Naive thymus-derived CD8-positive, alpha-beta T cell (primary cell): ENCODE measurements at regions not wholly inside any gene's neighbourhood (a gene's known extent, or its start where the extent isn't known, plus 50 kb on each side); places are given as distances from the start of the nearest gene placed in this dataset.
A peak's percentile ranks its signal among the peaks of the same experiment; 100 is the strongest.

Experiments
- ATAC-seq, 2 donors: fragments of 150-1000 bp; cut with Tn5 transposase in 1 of 2; sonication (Bioruptor Pico), chemical (Tn5 transposase) in 1 of 2; 1 replicate in 1 of 2; 2 replicates in 1 of 2; pipeline ENCODE4 v1.10.0; 2021; ENCODE audit warnings: mild to moderate bottlenecking in 2 of 2, moderate library complexity in 2 of 2
- POLR2A ChIA-PET: fragments of 350-600 bp; sonication (Branson Sonifier 250); formaldehyde crosslinking; loops from one replicate; lab custom pipeline; 2021; ENCODE audit warnings: antibody characterized with exemption; lab: Charles Lee
- DNase-seq, 10 donors: peaks; one replicate each; pipeline versions ENCODE4 v3.0.0 to v3.0.0-alpha.2; 2020 to 2022
- H3K27ac Mint-ChIP-seq, 10 donors: one replicate each; pipeline ENCODE4 v1.8.0; 2020 to 2022; ENCODE audit warnings: mild to moderate bottlenecking in 10 of 10, mixed read lengths in 10 of 10, moderate library complexity in 4 of 10, inconsistent platforms in 1 of 10
- H3K27me3 Mint-ChIP-seq, 5 donors: one replicate each; pipeline ENCODE4 v1.8.0; 2021 to 2022; ENCODE audit warnings: mixed read lengths in 5 of 5
- H3K36me3 Mint-ChIP-seq, 3 donors: one replicate each; pipeline ENCODE4 v1.8.0; 2020 to 2022; ENCODE audit warnings: mixed read lengths in 3 of 3, mild to moderate bottlenecking in 2 of 3, inconsistent platforms in 1 of 3
- H3K4me1 Mint-ChIP-seq, 4 donors: one replicate each; pipeline ENCODE4 v1.8.0; 2021 to 2022; ENCODE audit warnings: mixed read lengths in 4 of 4
- H3K4me3 Mint-ChIP-seq, 10 donors: one replicate each; pipeline ENCODE4 v1.8.0; 2020 to 2022; ENCODE audit warnings: mild to moderate bottlenecking in 10 of 10, mixed read lengths in 10 of 10, moderate library complexity in 6 of 10, inconsistent platforms in 1 of 10
- H3K9me3 Mint-ChIP-seq, 9 donors: one replicate each; pipeline ENCODE4 v1.8.0; 2020 to 2022; ENCODE audit warnings: mixed read lengths in 9 of 9, mild to moderate bottlenecking in 3 of 9, inconsistent platforms in 1 of 9, moderate library complexity in 1 of 9

DNA sequence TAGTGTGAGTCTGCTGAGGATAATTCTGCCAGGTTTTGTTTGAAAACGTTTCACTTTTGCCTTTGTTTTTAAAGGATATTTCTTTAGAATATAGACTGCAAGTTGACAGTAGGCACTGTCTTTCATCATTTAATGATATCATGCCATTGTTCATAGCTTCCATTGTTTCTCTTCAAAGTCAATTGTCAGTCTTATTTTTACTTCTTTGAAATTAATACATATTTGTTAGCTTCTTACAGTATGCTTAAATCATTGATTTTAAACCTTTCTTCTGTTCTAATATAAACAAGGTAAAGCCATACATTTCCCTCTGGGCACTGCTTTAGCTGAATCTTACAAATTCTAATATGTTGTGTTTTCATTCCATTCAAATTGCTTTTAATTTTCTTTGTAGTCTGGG, 62.3 kb upstream of the PARVA start:
- H3K9me3 Mint-ChIP-seq = peaks cover 0 to 34% (median 10%) of the 10 kb centered on the region in 9 donors
- no peak overlapping the region for H3K4me3 Mint-ChIP-seq
- POLR2A ChIA-PET = no interaction called here
- H3K36me3 Mint-ChIP-seq = peaks cover 0 to 22% (median 14%) of the 10 kb centered on the region in 3 donors
- H3K27ac Mint-ChIP-seq = no peak overlapping the region
- H3K27me3 Mint-ChIP-seq = peaks cover 0 to 1% (median 0%) of the 10 kb centered on the region in 5 donors
- peaks cover 0 to 1% (median 0%) of the 10 kb centered on the region in 4 donors for H3K4me1 Mint-ChIP-seq
- no peak for ATAC-seq
- no peak for DNase-seq

DNA sequence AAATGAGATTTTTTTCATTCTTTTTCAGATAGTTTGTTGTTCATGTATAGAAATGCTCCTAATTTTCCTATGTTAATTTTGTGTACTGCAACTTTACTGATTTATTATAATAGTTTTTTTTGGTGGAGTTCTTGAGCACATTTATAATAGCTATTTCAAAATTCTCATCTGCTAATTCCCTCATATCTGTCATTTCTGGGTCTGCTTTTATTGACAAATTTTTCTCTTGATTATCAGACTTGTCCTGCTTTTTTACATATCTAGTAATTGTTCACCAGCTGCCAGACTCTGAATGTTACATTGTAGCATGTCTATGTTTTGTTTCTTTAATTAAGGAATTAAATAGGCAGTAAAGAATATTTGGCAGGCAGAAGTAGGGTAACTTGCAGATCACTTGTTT, 60.9 kb upstream of the PARVA start:
- peaks cover 0 to 22% (median 14%) of the 10 kb centered on the region in 3 donors for H3K36me3 Mint-ChIP-seq
- peaks cover 0 to 1% (median 0%) of the 10 kb centered on the region in 5 donors for H3K27me3 Mint-ChIP-seq
- no peak overlapping the region for H3K27ac Mint-ChIP-seq
- no peak for DNase-seq
- H3K4me1 Mint-ChIP-seq = peaks cover 3 to 11% (median 6%) of the 10 kb centered on the region in 4 donors
- H3K9me3 Mint-ChIP-seq = peaks cover 0 to 27% (median 10%) of the 10 kb centered on the region in 9 donors
- no peak overlapping the region for H3K4me3 Mint-ChIP-seq
- POLR2A ChIA-PET = no interaction called here
- ATAC-seq = no peak

DNA sequence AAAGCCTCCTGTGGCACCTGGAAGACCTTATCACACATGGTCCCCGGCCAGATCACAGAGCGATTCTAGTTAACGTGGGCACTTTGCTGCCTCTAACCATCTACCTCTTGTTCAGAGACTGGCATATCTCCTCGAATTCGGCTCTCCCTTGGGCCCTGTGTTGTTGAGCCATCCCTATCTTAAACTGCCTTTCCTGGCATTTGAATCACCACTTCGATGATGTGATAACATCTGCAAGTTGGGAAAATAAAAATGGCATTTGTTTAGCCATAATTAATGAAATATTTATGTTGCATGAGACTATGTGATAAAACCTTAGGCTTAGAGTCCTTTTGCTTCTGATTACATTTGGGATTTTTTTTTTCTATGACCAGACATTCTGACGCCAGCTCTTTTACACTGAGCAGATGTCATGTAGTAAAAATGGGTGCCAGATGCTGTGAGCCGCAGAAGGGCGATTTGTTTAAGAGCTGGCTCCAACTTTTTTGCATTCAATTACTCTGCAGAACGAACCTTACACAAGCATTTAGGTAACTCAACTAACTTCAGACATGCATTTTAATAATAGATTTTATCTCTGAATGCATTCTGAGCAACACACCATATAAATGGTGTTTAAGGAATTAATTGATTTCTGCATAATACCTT, 58.5 kb upstream of the PARVA start:
- no peak overlapping the region for H3K27ac Mint-ChIP-seq
- H3K36me3 Mint-ChIP-seq = peaks cover 0 to 18% (median 14%) of the 10 kb centered on the region in 3 donors
- H3K27me3 Mint-ChIP-seq = peaks cover 0 to 10% (median 0%) of the 10 kb centered on the region in 5 donors
- POLR2A ChIA-PET = no interaction called here
- peaks cover 5 to 15% (median 9%) of the 10 kb centered on the region in 4 donors for H3K4me1 Mint-ChIP-seq
- DNase-seq (no peak), ATAC-seq (no peak)
- H3K4me3 Mint-ChIP-seq = no peak overlapping the region
- peaks cover 0 to 27% (median 10%) of the 10 kb centered on the region in 9 donors for H3K9me3 Mint-ChIP-seq

DNA sequence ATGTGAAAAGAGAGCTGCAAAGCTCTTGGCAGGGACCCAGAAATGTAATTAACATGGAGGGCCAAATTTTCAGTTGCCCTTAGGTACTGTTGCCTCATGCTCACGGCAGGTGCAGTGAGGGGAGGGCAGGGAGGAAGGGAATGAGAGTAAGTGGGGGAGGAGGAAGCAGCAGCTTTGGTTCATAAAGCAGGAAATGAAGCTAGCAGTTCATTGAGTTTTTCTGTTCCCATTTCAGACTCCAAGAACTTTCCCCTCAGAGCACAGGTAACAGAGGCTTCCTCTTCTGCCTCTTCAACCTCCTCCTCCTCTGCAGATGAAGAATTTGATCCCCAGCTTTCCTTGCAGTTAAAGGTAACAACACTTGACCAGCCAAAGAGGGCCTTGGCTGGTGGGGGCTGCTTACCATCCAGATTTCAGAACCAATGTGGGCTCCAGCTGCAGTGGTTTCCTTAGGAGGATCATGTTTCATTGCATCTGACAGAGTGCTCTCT, 57.9 kb upstream of the PARVA start:
- no peak for DNase-seq
- H3K9me3 Mint-ChIP-seq = peaks cover 0 to 27% (median 10%) of the 10 kb centered on the region in 9 donors
- H3K27me3 Mint-ChIP-seq = peaks cover 0 to 10% (median 0%) of the 10 kb centered on the region in 5 donors
- POLR2A ChIA-PET = no interaction called here
- H3K4me1 Mint-ChIP-seq = peaks cover 5 to 15% (median 9%) of the 10 kb centered on the region in 4 donors
- no peak for ATAC-seq
- no peak overlapping the region for H3K4me3 Mint-ChIP-seq
- no peak overlapping the region for H3K27ac Mint-ChIP-seq
- H3K36me3 Mint-ChIP-seq = peaks cover 0 to 18% (median 14%) of the 10 kb centered on the region in 3 donors

DNA sequence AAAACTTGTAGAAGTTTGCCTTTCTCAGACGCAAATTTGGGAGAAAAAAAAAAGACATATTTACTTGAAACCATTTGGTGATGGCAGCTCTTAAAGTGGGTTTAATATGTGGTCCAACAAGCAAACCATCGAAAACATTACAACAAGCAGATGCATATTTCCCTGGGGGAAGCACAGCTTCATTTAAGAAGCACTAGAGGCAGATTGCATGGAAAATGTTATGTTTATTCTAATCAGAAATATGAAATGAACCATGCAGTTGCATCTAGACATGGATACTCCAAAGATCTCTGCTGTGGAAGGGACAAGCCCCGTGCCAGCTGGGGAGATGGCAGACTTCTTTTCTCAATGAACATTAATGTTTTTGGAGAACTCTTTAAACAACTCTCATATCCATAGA, 57.4 kb upstream of the PARVA start:
- POLR2A ChIA-PET = no interaction called here
- Mint-ChIP-seq H3K9me3 (peaks cover 0 to 25% (median 10%) of the 10 kb centered on the region in 9 donors), H3K27ac (no peak overlapping the region), H3K36me3 (peaks cover 0 to 16% (median 12%) of the 10 kb centered on the region in 3 donors), H3K4me3 (no peak overlapping the region), H3K4me1 (peaks cover 5 to 15% (median 9%) of the 10 kb centered on the region in 4 donors), H3K27me3 (peaks cover 0 to 10% (median 0%) of the 10 kb centered on the region in 5 donors)
- no peak for ATAC-seq
- DNase-seq = no peak

DNA sequence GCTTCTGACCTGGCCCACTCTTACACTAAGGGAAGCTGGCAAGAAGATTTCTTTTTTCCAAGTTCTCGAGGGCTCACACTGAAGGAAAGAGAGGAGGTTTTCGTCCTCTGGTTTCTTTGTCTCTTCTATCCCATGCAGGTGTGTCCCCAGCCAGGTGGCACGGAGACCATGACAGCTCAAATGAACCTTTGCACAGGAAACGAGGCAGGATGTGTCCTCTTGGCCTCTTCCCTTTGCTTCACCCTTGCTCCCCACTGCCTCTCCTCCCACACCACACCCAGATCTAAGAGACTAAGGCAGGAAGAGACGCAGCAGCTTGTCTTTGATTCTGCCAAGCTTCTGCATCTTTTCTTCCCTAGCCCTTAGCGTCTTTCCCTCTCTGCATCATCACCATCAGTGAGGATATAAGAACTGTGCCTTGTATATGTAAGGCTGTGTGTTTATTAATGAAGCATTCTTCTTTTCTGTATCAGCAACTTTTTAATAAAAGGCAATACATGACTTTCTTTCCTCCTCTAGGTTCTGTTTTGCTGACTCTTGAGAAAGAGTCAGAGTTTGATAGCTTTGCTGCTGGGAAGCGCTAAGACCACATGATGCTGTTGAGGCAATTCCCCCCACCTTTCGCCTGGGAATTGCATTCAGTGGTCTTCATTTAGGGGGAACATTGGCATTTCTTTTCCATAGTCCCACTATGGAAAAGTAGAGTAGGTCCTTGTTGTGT, 56.0 kb upstream of the PARVA start:
- Mint-ChIP-seq H3K9me3 (peaks cover 0 to 11% (median 9%) of the 10 kb centered on the region in 9 donors), H3K27me3 (peaks cover 0 to 15% (median 0%) of the 10 kb centered on the region in 5 donors), H3K4me3 (no peak overlapping the region), H3K27ac (peak overlapping the region in 1 of 10 donors; percentile 28), H3K4me1 (peaks cover 5 to 15% (median 9%) of the 10 kb centered on the region in 4 donors), H3K36me3 (peaks cover 0 to 9% (median 6%) of the 10 kb centered on the region in 3 donors)
- DNase-seq (peak in 1 of 10 donors; percentile 3), ATAC-seq (no peak)
- POLR2A ChIA-PET = no interaction called here

DNA sequence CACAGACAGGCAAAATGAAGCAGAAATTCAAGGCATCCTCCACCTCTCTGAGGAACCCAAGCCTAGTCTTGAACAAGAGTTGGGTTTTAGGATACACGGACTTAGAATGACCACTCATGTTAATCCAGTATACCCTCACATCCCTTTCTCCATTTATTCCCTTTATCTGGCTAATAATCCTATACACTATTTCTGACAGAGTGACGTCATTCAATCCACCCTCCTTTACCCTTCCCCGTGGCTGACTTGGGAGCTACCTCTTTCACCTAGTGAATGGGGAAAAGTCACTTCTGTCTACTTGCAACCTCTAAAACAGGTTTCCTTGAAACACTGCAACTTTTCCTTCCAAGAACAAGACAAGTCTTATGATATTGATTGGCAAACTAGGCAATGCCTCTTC, 52.8 kb upstream of the PARVA start:
- H3K4me1 Mint-ChIP-seq = peaks cover 5 to 15% (median 8%) of the 10 kb centered on the region in 4 donors
- H3K36me3 Mint-ChIP-seq = no peaks in the 10 kb centered on the region
- H3K4me3 Mint-ChIP-seq = no peak overlapping the region
- no peak overlapping the region for H3K27ac Mint-ChIP-seq
- H3K9me3 Mint-ChIP-seq = peaks cover 0 to 2% (median 0%) of the 10 kb centered on the region in 9 donors
- H3K27me3 Mint-ChIP-seq = peaks cover 0 to 18% (median 0%) of the 10 kb centered on the region in 5 donors
- POLR2A ChIA-PET = no interaction called here
- ATAC-seq (no peak), DNase-seq (no peak)
